ENCODE measurements at regions not wholly inside any gene's neighbourhood (a gene's known extent, or its start where the extent isn't known, plus 50 kb on each side); places are given as distances from the start of the nearest gene placed in this dataset.
"Not testable (repeated sequence)": the region's sequence is repeated elsewhere in the genome, so short reads cannot be mapped to it uniquely, and the experiment has no call there.

DNA sequence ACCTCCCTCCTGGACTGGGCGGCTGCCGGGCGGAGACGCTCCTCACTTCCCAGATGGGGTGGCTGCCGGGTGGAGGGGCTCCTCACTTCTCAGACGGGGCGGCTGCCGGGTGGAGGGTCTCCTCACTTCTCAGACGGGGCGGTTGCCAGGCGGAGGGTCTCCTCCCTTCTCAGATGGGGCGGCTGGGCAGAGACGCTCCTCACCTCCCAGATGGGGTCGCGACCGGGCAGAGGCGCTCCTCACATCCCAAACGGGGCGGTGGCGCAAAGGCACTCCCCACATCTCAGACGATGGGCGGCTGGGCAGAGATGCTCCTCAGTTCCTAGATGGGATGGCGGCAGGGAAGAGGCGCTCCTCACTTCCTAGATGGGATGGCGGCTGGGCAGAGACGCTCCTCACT is 305.5 kb downstream of the SLITRK5 start:
- not testable (repeated sequence) for H3K4me1 Mint-ChIP-seq, H3K4me3 Mint-ChIP-seq, H3K27me3 Mint-ChIP-seq, H3K9me3 Mint-ChIP-seq, H3K36me3 Mint-ChIP-seq, H3K27ac Mint-ChIP-seq

- Mint-ChIP-seq H3K27me3 (no peaks in the 10 kb centered on the region), H3K4me3 (no peak overlapping the region), H3K36me3 (no peaks in the 10 kb centered on the region), H3K27ac (no peak overlapping the region), H3K4me1 (no peaks in the 10 kb centered on the region), H3K9me3 (peaks cover 0 to 6% (median 2%) of the 10 kb centered on the region in 3 donors)
Observed at GRCh38 chr13:87981416-87981815, 310.2 kb downstream of the SLITRK5 start.

GRCh38 chr13:87982400-87982799 is 311.2 kb downstream of the SLITRK5 start:
- no peak overlapping the region for H3K4me3 Mint-ChIP-seq
- H3K9me3 Mint-ChIP-seq, result peaks cover 0 to 6% (median 2%) of the 10 kb centered on the region in 3 donors
- no peak overlapping the region for H3K27ac Mint-ChIP-seq
- no peaks in the 10 kb centered on the region for H3K36me3 Mint-ChIP-seq
- H3K27me3 Mint-ChIP-seq, result no peaks in the 10 kb centered on the region
- no peaks in the 10 kb centered on the region for H3K4me1 Mint-ChIP-seq

DNA sequence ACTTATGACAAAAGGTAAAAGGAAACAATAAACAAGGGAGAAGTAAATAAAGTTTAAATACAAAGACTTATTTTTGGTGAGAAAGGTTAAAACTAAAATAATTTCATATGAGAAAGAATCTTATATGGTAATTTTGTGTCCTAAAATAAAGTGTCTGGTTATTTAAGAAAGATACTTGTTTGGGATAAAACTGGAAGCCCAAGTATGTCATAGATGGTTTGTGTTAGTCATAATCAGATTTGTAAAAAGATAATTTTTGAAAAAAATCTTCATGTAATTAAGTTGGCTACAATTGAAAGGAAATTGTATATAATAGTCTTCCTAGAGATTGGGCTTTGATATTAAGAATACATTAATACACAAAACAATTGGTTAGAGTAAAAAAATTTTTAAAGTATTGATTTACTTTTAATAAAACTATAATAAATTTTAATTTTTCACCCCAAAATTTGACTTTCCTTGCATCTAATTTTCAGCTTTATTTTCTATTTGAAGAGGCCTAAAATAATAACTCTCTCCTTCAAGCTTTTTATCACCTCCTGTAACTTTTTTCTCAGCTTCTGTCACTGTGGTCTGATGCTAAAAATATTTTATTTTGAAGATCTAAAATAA is 315.6 kb downstream of the SLITRK5 start:
- no peaks in the 10 kb centered on the region for H3K36me3 Mint-ChIP-seq
- no peak overlapping the region for H3K4me3 Mint-ChIP-seq
- no peaks in the 10 kb centered on the region for H3K27me3 Mint-ChIP-seq
- H3K9me3 Mint-ChIP-seq, result peaks cover 0 to 3% (median 2%) of the 10 kb centered on the region in 3 donors
- H3K4me1 Mint-ChIP-seq, result no peaks in the 10 kb centered on the region
- H3K27ac Mint-ChIP-seq, result no peak overlapping the region

- H3K4me3 Mint-ChIP-seq, result no peak overlapping the region
Observed at GRCh38 chr13:87998081-87998480, 326.9 kb downstream of the SLITRK5 start.

DNA sequence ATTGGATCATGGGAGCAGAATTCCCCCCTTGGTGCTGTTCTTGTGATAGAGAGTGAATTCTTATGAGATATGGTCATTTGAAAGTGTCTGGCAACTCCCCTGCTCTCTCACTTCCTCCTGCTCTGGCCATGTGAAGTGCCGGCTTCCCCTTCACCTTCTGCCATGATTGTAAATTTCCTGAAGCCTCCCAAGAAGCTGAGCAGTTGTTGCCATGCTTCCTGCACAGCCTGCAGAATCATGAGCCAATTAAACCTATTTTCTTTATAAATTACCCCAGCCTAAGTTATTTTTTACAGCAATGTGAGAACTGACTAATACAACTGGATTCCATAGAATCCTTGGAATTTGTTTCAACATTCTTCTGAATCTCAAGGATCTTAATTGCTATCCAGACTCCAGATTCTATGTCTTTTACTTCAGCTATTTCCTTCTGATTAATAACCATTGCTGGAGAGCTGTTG is 328.1 kb downstream of the SLITRK5 start:
- H3K27me3 Mint-ChIP-seq, result no peaks in the 10 kb centered on the region
- no peak overlapping the region for H3K27ac Mint-ChIP-seq
- no peak overlapping the region for H3K4me3 Mint-ChIP-seq
- H3K9me3 Mint-ChIP-seq, result no peaks in the 10 kb centered on the region
- no peaks in the 10 kb centered on the region for H3K36me3 Mint-ChIP-seq
- H3K4me1 Mint-ChIP-seq, result no peaks in the 10 kb centered on the region

More at GRCh38 chr13:87998081-87998480, 326.9 kb downstream of the SLITRK5 start:
- Mint-ChIP-seq H3K27ac (no peak overlapping the region), H3K36me3 (no peaks in the 10 kb centered on the region), H3K27me3 (no peaks in the 10 kb centered on the region), H3K4me1 (no peaks in the 10 kb centered on the region), H3K9me3 (peaks cover 0 to 5% (median 5%) of the 10 kb centered on the region in 3 donors)

DNA sequence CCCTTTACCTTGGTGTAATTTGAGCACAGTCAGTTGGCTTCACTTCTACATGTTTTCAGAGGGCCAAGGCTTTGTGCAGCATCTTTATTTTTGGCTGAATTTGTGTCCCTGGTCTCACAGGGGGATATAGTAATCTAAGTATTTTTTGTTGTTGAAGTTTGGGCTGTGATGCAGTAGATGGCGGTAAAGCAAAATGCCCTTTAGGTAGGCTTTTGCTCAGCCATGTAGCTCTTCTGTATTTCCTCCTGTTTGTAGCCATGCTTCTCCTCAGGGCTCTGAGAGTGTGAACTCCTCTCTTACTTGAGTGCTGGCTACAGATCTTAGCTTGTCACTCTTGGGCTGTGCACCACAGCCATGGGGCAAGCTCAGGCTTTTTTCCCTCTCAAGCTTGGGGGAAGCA is 328.6 kb downstream of the SLITRK5 start:
- Mint-ChIP-seq H3K4me1 (no peaks in the 10 kb centered on the region), H3K4me3 (no peak overlapping the region), H3K36me3 (no peaks in the 10 kb centered on the region), H3K27me3 (no peaks in the 10 kb centered on the region), H3K27ac (no peak overlapping the region), H3K9me3 (peaks cover 0 to 2% (median 0%) of the 10 kb centered on the region in 3 donors)

DNA sequence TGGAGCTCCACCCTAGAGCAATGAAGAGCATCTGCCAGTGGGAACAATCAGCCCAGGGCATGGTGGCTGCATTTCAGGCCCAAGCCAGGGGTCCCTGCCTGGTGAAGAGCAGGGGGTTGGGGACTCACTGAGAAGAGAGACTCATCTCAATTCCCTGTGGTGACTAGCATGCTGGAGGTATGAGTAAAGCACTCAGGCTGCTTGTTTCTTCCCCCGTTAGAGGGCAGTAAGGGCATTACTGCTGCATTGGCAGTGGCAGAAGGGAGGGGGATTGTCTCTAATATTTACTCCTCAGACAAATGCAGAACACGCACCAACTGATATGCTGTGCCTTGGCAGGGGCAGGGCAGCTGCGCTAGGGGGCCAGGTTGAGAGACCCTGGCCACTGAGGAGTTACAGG is 329.1 kb downstream of the SLITRK5 start:
- no peak overlapping the region for H3K27ac Mint-ChIP-seq
- H3K27me3 Mint-ChIP-seq, result no peaks in the 10 kb centered on the region

GRCh38 chr13:88000787-88001186 is 329.6 kb downstream of the SLITRK5 start:
- Mint-ChIP-seq H3K27me3 (no peaks in the 10 kb centered on the region), H3K4me1 (no peaks in the 10 kb centered on the region), H3K36me3 (no peaks in the 10 kb centered on the region), H3K27ac (no peak overlapping the region), H3K9me3 (peaks cover 0 to 4% (median 0%) of the 10 kb centered on the region in 3 donors), H3K4me3 (no peak overlapping the region)

More for the DNA sequence above, 329.1 kb downstream of the SLITRK5 start:
- Mint-ChIP-seq H3K36me3 (no peaks in the 10 kb centered on the region), H3K4me3 (no peak overlapping the region), H3K4me1 (no peaks in the 10 kb centered on the region), H3K9me3 (peaks cover 0 to 4% (median 0%) of the 10 kb centered on the region in 3 donors)

DNA sequence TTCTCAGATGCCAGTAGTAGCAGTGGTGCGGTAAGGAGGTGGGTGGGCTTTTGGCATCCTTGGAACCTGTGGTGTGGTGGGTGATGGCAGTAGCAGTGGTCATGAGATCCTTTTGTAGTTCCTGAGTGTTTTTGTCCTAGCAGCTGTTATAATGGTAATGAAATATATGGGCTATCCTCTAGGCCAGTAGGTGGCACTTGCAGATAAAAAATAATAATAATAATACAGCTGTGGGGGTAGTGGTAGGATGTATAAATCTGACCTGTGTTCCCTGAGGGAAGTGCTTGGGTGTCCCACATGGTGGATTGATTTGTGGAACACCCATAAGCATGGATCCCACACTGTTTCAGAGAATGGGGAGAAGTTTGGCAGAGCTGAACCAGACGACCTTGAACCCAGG is 334.0 kb downstream of the SLITRK5 start:
- no peak overlapping the region for H3K4me3 Mint-ChIP-seq
- H3K36me3 Mint-ChIP-seq, result no peaks in the 10 kb centered on the region
- H3K4me1 Mint-ChIP-seq, result peaks cover 0 to 1% (median 0%) of the 10 kb centered on the region in 3 donors
- H3K27ac Mint-ChIP-seq, result no peak overlapping the region
- H3K9me3 Mint-ChIP-seq, result peaks cover 0 to 4% (median 0%) of the 10 kb centered on the region in 3 donors
- H3K27me3 Mint-ChIP-seq, result no peaks in the 10 kb centered on the region

DNA sequence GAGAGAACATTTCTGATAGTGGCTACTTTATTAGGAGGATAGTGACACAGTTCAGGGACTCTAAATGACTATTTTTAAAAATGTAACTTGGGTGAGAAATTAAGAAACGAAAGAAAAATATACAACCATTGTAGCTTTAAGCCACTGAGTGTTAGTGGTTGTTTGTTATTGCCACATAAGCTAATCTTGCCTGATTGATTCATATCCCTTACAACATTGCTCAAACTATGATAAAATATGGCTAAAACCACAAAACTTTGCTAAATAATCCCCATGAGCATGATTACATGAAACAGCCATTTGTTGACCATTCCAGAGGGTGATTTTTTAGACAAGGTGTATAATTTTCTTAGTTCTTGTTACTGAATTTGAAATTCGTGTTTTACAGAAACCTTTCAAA is 343.4 kb downstream of the SLITRK5 start:
- Mint-ChIP-seq H3K36me3 (no peaks in the 10 kb centered on the region), H3K27me3 (no peaks in the 10 kb centered on the region), H3K4me3 (no peak overlapping the region), H3K9me3 (peaks cover 0 to 10% (median 0%) of the 10 kb centered on the region in 3 donors), H3K4me1 (no peaks in the 10 kb centered on the region), H3K27ac (no peak overlapping the region)

DNA sequence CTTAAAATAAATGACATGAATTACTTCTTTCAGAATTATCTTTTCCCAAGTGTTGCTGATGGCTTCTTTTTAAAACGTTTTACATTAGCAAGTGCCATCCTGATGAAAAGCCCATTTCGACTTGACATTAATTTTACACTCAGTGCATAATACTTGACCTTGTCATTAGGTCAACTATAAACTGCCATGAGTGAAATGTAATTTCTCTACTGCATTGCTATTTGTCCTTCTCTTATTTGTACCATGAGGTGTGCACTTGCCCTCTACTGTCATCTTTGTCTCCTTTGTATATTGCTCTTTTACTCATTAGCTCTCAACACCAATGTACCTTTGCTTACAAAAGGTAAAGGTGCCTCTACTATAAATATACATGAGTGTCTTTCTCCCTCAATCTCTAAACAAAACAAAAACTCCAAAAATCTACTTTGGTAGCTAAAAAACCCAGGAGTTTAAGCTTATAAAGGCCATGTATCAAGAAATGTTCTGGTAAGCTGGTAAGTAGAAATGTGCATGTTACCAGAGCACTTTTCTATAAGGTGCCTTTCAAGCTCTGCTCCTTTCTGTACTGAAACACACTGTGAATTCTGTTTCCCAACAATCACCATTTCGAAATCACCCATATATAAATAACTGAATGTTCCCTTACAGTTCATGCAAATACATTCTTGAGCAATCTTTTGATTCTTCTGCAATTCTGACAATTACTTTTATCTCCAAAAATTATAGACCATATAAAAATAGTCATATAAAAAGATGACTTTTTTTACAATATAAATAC is 351.4 kb downstream of the SLITRK5 start:
- Mint-ChIP-seq H3K9me3 (peaks cover 2 to 27% (median 2%) of the 10 kb centered on the region in 3 donors), H3K27ac (no peak overlapping the region), H3K4me3 (no peak overlapping the region), H3K27me3 (no peaks in the 10 kb centered on the region), H3K4me1 (peaks cover 0 to 4% (median 0%) of the 10 kb centered on the region in 3 donors), H3K36me3 (no peaks in the 10 kb centered on the region)

DNA sequence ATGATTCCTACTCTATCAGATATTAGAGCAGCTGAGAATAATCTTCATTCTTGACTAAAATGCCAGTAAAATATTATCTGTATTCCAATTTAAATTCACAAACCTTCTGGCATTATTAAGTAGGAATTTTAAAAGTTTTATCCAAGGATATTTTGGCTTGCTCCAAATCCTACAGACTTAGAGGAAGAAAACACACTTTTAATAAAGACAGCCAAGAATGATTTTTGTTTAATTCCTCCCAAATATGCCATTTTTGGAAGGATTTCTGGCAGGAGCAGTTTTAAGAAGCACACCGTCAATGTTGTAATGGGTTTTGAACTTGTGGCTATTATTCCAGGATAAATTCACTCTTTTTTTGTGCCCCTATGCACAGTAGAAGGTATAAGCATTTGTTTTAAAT is 355.1 kb downstream of the SLITRK5 start:
- Mint-ChIP-seq H3K27ac (no peak overlapping the region), H3K4me3 (no peak overlapping the region), H3K27me3 (no peaks in the 10 kb centered on the region), H3K36me3 (no peaks in the 10 kb centered on the region), H3K4me1 (peaks cover 0 to 4% (median 0%) of the 10 kb centered on the region in 3 donors), H3K9me3 (peaks cover 2 to 12% (median 2%) of the 10 kb centered on the region in 3 donors)

GRCh38 chr13:88031980-88032559 is 360.9 kb downstream of the SLITRK5 start:
- H3K27me3 Mint-ChIP-seq, result no peaks in the 10 kb centered on the region
- no peaks in the 10 kb centered on the region for H3K4me1 Mint-ChIP-seq
- H3K36me3 Mint-ChIP-seq, result no peaks in the 10 kb centered on the region
- peaks cover 0 to 16% (median 5%) of the 10 kb centered on the region in 3 donors for H3K9me3 Mint-ChIP-seq
- no peak overlapping the region for H3K27ac Mint-ChIP-seq
- no peak overlapping the region for H3K4me3 Mint-ChIP-seq

GRCh38 chr13:88036205-88036604 is 365.0 kb downstream of the SLITRK5 start:
- not testable (repeated sequence) for H3K27me3 Mint-ChIP-seq, H3K4me1 Mint-ChIP-seq, H3K36me3 Mint-ChIP-seq, H3K4me3 Mint-ChIP-seq, H3K27ac Mint-ChIP-seq
- peaks cover 0 to 24% (median 5%) of the 10 kb centered on the region in 3 donors for H3K9me3 Mint-ChIP-seq
